ENCODE measurements at regions not wholly inside any gene's neighbourhood (a gene's known extent, or its start where the extent isn't known, plus 50 kb on each side); places are given as distances from the start of the nearest gene placed in this dataset.

DNA sequence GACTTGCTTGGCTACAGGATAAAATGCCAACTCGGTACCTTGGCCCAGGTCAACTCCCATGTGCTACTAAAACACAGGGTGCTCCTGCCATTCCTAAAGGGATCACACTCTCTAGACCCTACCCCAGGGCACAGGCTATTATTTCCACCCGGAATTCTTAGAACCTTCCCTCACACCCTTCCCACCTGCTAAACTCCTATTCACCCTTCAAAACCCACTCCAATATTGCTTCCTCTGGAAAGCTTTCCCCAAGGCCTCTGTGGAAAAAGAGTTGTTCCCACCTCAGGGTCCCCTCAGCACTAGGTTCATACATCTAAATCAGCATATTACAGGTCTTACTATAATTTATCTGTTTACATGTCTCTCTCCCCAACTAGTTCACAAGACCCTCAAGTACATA, 75.0 kb upstream of the TANC1 start:
- no peak for TF ChIP-seq MYC (IDR thresholded peaks at IDR 0.05; ENCODE audit: borderline replicate concordance, low read length)
- no peak for TF ChIP-seq USF2 (IDR thresholded peaks at IDR 0.05)

Measured in A549 (cell line).